ENCODE measurements at regions not wholly inside any gene's neighbourhood (a gene's known extent, or its start where the extent isn't known, plus 50 kb on each side); places are given as distances from the start of the nearest gene placed in this dataset.
A peak's percentile ranks its signal among the peaks of the same experiment; 100 is the strongest.

- no peak for TF ChIP-seq CTCF (IDR thresholded peaks at IDR 0.05)
Observed at GRCh38 chr2:191607096-191607495, 70.8 kb upstream of the NABP1 start.

GRCh38 chr2:191610756-191611155, 67.2 kb upstream of the NABP1 start:
- H3K4me1 ChIP-seq: peaks cover 2% of the 10 kb centered on the region
- intact Hi-C loops (cut with DNase I): no loop called here
- H3K36me3 ChIP-seq: no peaks in the 10 kb centered on the region
- TF ChIP-seq CTCF (IDR thresholded peaks at IDR 0.05): no peak
- H3K27me3 ChIP-seq: no peaks in the 10 kb centered on the region
- no peak for DNase-seq
- ATAC-seq: no peak
- H3K27ac ChIP-seq: no peak overlapping the region
- no peaks in the 10 kb centered on the region for H3K9me3 ChIP-seq
- H3K4me3 ChIP-seq: no peak overlapping the region

More at GRCh38 chr2:191607096-191607495, 70.8 kb upstream of the NABP1 start:
- H3K27me3 ChIP-seq: no peaks in the 10 kb centered on the region
- H3K27ac ChIP-seq: no peak overlapping the region
- no peaks in the 10 kb centered on the region for H3K36me3 ChIP-seq
- ATAC-seq (peak; percentile 55), DNase-seq (no peak)
- H3K4me1 ChIP-seq: peaks cover 2% of the 10 kb centered on the region
- intact Hi-C loops (cut with DNase I): no loop called here
- no peaks in the 10 kb centered on the region for H3K9me3 ChIP-seq
- no peak overlapping the region for H3K4me3 ChIP-seq

- no peak for TF ChIP-seq CTCF (IDR thresholded peaks at IDR 0.05)
- peaks cover 2% of the 10 kb centered on the region for H3K4me1 ChIP-seq
- ATAC-seq: peak; percentile 95
- no peak for DNase-seq
- H3K36me3 ChIP-seq: no peaks in the 10 kb centered on the region
- H3K4me3 ChIP-seq: no peak overlapping the region
- H3K9me3 ChIP-seq: no peaks in the 10 kb centered on the region
- H3K27ac ChIP-seq: no peak overlapping the region
- intact Hi-C loops (cut with DNase I): no loop called here
- H3K27me3 ChIP-seq: no peaks in the 10 kb centered on the region
Observed at GRCh38 chr2:191611614-191612013, 66.3 kb upstream of the NABP1 start.

- no peaks in the 10 kb centered on the region for H3K9me3 ChIP-seq
- no peak overlapping the region for H3K27ac ChIP-seq
- no peak overlapping the region for H3K4me3 ChIP-seq
- peaks cover 2% of the 10 kb centered on the region for H3K4me1 ChIP-seq
- ATAC-seq (peak; percentile 53), DNase-seq (no peak)
- no peaks in the 10 kb centered on the region for H3K36me3 ChIP-seq
- no peak for TF ChIP-seq CTCF (IDR thresholded peaks at IDR 0.05)
- no peaks in the 10 kb centered on the region for H3K27me3 ChIP-seq
- intact Hi-C loops (cut with DNase I): no loop called here
Observed at GRCh38 chr2:191612496-191612895, 65.4 kb upstream of the NABP1 start.

DNA sequence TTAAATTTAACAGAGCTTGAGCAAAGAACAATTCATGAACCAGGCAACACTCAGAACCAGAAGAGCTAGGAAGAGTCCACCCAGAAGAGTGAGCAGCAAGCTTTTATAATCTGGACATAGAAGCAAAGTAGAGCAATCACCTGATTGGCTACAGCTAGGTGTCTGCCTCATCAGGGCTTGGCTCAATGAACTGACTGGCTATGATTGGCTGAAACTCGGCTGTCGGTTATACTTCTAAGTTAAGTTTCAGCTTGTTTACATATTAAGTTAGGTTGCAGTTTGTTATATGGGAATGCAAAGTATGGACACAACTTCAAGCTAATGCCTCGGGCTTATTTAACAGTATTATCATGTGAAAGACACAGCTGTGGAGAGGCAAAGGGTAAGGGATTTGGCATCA, 63.2 kb upstream of the NABP1 start:
- Histone ChIP-seq H3K4me3 (no peak overlapping the region), H3K9me3 (no peaks in the 10 kb centered on the region), H3K36me3 (no peaks in the 10 kb centered on the region), H3K4me1 (peaks cover 9% of the 10 kb centered on the region), H3K27ac (no peak overlapping the region), H3K27me3 (no peaks in the 10 kb centered on the region)
- intact Hi-C loops (cut with DNase I): no loop called here
- DNase-seq (no peak), ATAC-seq (no peak)
- no peak for TF ChIP-seq CTCF (IDR thresholded peaks at IDR 0.05)

GRCh38 chr2:191615596-191615995, 62.3 kb upstream of the NABP1 start:
- no peak for TF ChIP-seq CTCF (IDR thresholded peaks at IDR 0.05)
- peaks cover 9% of the 10 kb centered on the region for H3K4me1 ChIP-seq
- ATAC-seq (no peak), DNase-seq (no peak)
- no peaks in the 10 kb centered on the region for H3K36me3 ChIP-seq
- H3K4me3 ChIP-seq: no peak overlapping the region
- intact Hi-C loops (cut with DNase I): no loop called here
- no peaks in the 10 kb centered on the region for H3K9me3 ChIP-seq
- H3K27ac ChIP-seq: no peak overlapping the region
- H3K27me3 ChIP-seq: no peaks in the 10 kb centered on the region
